ENCODE measurements at regions not wholly inside any gene's neighbourhood (a gene's known extent, or its start where the extent isn't known, plus 50 kb on each side); places are given as distances from the start of the nearest gene placed in this dataset.

DNA sequence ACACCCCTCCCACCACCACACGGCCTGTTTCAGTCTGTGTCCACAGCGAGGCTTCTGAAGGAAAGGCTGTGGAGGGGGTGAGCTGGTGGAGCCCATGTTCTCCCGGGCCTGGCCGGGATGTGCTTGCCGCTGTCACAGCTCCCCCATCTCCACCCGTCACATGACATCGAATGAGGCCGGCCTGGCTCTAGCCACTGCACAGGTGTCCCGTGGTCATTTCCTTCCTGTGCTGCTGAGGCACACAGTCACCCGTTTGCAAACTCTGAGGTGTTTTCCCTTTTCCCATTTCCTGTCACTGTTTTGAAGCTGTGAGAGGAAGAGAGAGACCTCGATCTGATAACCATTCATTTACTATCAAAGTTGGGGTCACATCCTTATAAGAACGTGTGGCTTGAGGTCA is 55.7 kb upstream of the CLDN5 start:
- TF ChIP-seq POLR2A (IDR thresholded peaks at IDR 0.05): no peak
- TF ChIP-seq, protein P1, sequence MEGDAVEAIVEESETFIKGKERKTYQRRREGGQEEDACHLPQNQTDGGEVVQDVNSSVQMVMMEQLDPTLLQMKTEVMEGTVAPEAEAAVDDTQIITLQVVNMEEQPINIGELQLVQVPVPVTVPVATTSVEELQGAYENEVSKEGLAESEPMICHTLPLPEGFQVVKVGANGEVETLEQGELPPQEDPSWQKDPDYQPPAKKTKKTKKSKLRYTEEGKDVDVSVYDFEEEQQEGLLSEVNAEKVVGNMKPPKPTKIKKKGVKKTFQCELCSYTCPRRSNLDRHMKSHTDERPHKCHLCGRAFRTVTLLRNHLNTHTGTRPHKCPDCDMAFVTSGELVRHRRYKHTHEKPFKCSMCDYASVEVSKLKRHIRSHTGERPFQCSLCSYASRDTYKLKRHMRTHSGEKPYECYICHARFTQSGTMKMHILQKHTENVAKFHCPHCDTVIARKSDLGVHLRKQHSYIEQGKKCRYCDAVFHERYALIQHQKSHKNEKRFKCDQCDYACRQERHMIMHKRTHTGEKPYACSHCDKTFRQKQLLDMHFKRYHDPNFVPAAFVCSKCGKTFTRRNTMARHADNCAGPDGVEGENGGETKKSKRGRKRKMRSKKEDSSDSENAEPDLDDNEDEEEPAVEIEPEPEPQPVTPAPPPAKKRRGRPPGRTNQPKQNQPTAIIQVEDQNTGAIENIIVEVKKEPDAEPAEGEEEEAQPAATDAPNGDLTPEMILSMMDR (IDR thresholded peaks at IDR 0.05): no peak
